ENCODE measurements at regions not wholly inside any gene's neighbourhood (a gene's known extent, or its start where the extent isn't known, plus 50 kb on each side); places are given as distances from the start of the nearest gene placed in this dataset.

DNA sequence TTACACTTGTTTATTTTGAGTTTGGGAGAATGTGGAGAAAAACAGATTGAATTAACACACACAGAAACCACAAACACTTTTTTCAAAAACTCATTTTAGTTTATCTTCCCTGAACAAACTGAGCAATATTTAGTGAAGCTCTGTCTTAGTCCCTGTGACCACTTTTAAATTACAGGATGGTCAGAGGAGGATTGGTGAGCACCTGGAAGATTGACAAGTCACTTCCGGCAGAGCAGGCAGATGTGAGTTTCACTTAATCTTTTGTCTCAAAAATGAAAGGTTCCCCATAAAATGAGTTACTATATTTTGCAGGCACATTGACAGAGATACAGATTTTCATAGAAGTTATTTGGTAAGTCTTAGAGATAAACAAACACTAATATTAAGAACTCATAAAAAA lies 970.1 kb downstream of the ADGRL3 start:
- TF ChIP-seq CTCF (IDR thresholded peaks at IDR 0.05), result no peak
- no peaks in the 10 kb centered on the region for H3K36me3 ChIP-seq (ENCODE audit: low read depth)
- H3K9me3 ChIP-seq, result no peaks in the 10 kb centered on the region
- H3K4me1 ChIP-seq (ENCODE audit: low read depth), result no peaks in the 10 kb centered on the region
- ATAC-seq (no peak), DNase-seq (no peak)
- no peak overlapping the region for H3K4me3 ChIP-seq
- intact Hi-C loops (cut with DNase I, micrococcal nuclease), result no loop called here

DNA sequence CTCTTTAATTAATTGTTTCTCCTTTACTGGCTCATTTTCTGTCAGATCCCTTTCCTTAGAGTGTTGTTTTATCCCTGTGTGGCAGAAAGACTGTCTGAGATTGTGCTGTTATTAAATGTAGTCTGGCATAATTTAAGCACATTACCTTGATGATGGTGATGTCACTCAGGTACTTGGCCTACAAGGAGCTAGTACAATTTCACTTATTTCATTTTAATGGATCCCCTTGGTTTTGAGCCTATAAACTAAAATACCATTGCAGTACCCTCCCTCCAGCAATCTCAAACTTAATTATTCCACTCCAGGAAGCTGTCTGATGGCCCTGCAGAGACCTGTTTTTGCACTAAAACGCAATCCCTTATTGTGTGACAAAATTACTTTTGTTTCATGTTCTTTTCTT lies 968.6 kb downstream of the ADGRL3 start:
- no peak for ATAC-seq
- no peak overlapping the region for H3K4me3 ChIP-seq
- DNase-seq, result no peak
- intact Hi-C loops (cut with DNase I, micrococcal nuclease), result no loop called here
- H3K36me3 ChIP-seq (ENCODE audit: low read depth), result no peaks in the 10 kb centered on the region
- TF ChIP-seq CTCF (IDR thresholded peaks at IDR 0.05), result no peak
- no peaks in the 10 kb centered on the region for H3K4me1 ChIP-seq (ENCODE audit: low read depth)
- H3K9me3 ChIP-seq, result no peaks in the 10 kb centered on the region

DNA sequence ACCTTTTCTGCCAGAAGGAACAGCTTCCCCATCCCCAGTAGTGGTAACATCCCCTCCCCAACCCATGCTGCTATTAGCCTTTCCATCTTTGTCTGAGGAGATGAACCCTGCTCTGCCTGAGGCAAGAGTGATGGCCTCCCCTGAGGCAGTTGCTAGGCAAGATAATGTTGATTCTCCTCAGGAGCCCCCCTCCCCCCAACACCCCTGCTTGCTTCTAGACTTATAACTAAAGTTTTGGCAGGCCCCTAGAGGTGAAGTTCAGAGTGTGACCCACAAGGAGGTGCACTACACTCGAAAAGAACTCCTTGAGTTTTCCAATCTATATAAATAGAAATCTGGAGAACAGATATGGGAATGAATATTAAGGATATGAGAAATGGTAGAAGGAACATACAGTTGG lies 962.5 kb downstream of the ADGRL3 start:
- DNase-seq (no peak), ATAC-seq (no peak)
- Histone ChIP-seq H3K9me3 (no peaks in the 10 kb centered on the region), H3K36me3 (ENCODE audit: low read depth) (no peaks in the 10 kb centered on the region), H3K4me3 (no peak overlapping the region), H3K4me1 (ENCODE audit: low read depth) (no peaks in the 10 kb centered on the region)
- TF ChIP-seq CTCF (IDR thresholded peaks at IDR 0.05), result no peak
- intact Hi-C loops (cut with DNase I, micrococcal nuclease), result no loop called here

DNA sequence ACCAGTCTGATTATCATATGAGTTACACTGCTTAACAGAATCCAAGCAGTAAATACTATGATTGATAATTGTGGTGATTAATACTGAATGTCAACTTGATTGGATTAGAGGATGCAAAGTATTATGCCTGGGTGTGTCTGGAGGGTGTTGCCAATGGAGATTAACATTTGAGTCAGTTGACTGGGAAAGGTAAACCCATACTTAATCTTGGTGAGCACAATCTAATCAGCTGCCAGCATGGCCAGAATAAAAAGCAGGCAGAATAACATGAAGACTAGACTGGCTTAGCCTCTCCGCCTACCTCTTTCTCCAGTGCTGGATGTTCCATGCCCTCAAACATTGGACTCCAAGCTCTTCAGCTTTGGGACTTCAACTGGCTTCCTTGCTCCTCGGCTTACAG lies 961.3 kb downstream of the ADGRL3 start:
- no peaks in the 10 kb centered on the region for H3K36me3 ChIP-seq (ENCODE audit: low read depth)
- intact Hi-C loops (cut with DNase I, micrococcal nuclease), result no loop called here
- DNase-seq, result no peak
- ATAC-seq, result no peak
- no peaks in the 10 kb centered on the region for H3K4me1 ChIP-seq (ENCODE audit: low read depth)
- H3K9me3 ChIP-seq, result no peaks in the 10 kb centered on the region
- no peak for TF ChIP-seq CTCF (IDR thresholded peaks at IDR 0.05)
- H3K4me3 ChIP-seq, result no peak overlapping the region

- no peak overlapping the region for H3K4me3 ChIP-seq
- no peaks in the 10 kb centered on the region for H3K4me1 ChIP-seq (ENCODE audit: low read depth)
- TF ChIP-seq CTCF (IDR thresholded peaks at IDR 0.05), result no peak
- no peaks in the 10 kb centered on the region for H3K9me3 ChIP-seq
- DNase-seq, result no peak
- ATAC-seq, result no peak
- H3K36me3 ChIP-seq (ENCODE audit: low read depth), result no peaks in the 10 kb centered on the region
- intact Hi-C loops (cut with DNase I, micrococcal nuclease), result no loop called here
Measured at GRCh38 chr4:62159876-62160275, 959.8 kb downstream of the ADGRL3 start.

DNA sequence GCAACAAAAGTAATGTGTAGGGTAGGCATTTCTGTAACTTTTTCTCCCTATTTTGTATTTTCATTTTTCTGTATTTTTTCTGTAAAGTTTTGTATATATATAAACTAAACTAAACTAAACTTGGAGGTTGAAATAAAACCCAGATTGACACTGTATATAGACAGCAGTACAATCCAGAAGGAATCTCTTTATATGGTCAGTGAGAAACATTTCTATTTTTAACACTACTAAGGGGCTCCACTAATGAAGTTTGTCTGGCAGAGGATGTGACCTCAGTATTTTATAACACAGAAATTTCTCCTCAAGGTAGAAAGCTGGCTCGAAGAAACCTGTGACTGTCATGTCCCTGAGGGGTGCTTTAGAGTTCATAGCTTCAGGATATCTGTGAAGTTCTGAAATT lies 959.2 kb downstream of the ADGRL3 start:
- Histone ChIP-seq H3K4me1 (ENCODE audit: low read depth) (no peaks in the 10 kb centered on the region), H3K36me3 (ENCODE audit: low read depth) (no peaks in the 10 kb centered on the region), H3K9me3 (no peaks in the 10 kb centered on the region), H3K4me3 (no peak overlapping the region)
- intact Hi-C loops (cut with DNase I, micrococcal nuclease), result no loop called here
- no peak for ATAC-seq
- no peak for DNase-seq
- TF ChIP-seq CTCF (IDR thresholded peaks at IDR 0.05), result no peak
